HEK293T (cell line): ENCODE measurements at regions not wholly inside any gene's neighbourhood (a gene's known extent, or its start where the extent isn't known, plus 50 kb on each side); places are given as distances from the start of the nearest gene placed in this dataset.

Experiments
- FOXK2 ChIP-seq: fragments of 450-650 bp; IDR thresholded peaks from 2 replicates; pipeline ENCODE4 v1.6.1; 2016; ENCODE audit warnings: mild to moderate bottlenecking
- NFRKB ChIP-seq: fragments of 450-650 bp; IDR thresholded peaks from 2 replicates; pipeline ENCODE4 v1.6.1; 2016; ENCODE audit warnings: mild to moderate bottlenecking, moderate library complexity
- TARDBP ChIP-seq: fragments of 450-650 bp; IDR thresholded peaks from 2 replicates; pipeline ENCODE4 v1.6.1; 2016

GRCh38 chr12:88720231-88720630, 140.0 kb upstream of the KITLG start:
- no peak for TF ChIP-seq NFRKB
- no peak for TF ChIP-seq FOXK2
- TF ChIP-seq TARDBP = no peak
